ENCODE measurements at regions not wholly inside any gene's neighbourhood (a gene's known extent, or its start where the extent isn't known, plus 50 kb on each side); places are given as distances from the start of the nearest gene placed in this dataset.

GRCh38 chr5:23316060-23316591, 191.3 kb upstream of the PRDM9 start:
- H3K4me1 Mint-ChIP-seq: no peaks in the 10 kb centered on the region
- no peaks in the 10 kb centered on the region for H3K27me3 Mint-ChIP-seq
- no peak overlapping the region for H3K27ac Mint-ChIP-seq
- peaks cover 2 to 11% (median 7%) of the 10 kb centered on the region in 3 donors for H3K9me3 Mint-ChIP-seq
- H3K4me3 Mint-ChIP-seq: no peak overlapping the region
- H3K36me3 Mint-ChIP-seq: no peaks in the 10 kb centered on the region

- Mint-ChIP-seq H3K9me3 (peaks cover 2 to 13% (median 11%) of the 10 kb centered on the region in 3 donors), H3K36me3 (no peaks in the 10 kb centered on the region), H3K4me1 (no peaks in the 10 kb centered on the region), H3K27me3 (no peaks in the 10 kb centered on the region), H3K4me3 (no peak overlapping the region), H3K27ac (no peak overlapping the region)
Observed at GRCh38 chr5:23314827-23315226, 192.6 kb upstream of the PRDM9 start.

- peaks cover 0 to 7% (median 1%) of the 10 kb centered on the region in 3 donors for H3K9me3 Mint-ChIP-seq
- H3K36me3 Mint-ChIP-seq: peaks cover 2% of the 10 kb centered on the region
- H3K4me1 Mint-ChIP-seq: no peaks in the 10 kb centered on the region
- no peak overlapping the region for H3K27ac Mint-ChIP-seq
- no peak overlapping the region for H3K4me3 Mint-ChIP-seq
- no peaks in the 10 kb centered on the region for H3K27me3 Mint-ChIP-seq
Observed at GRCh38 chr5:23305055-23305454, 202.4 kb upstream of the PRDM9 start.

- Mint-ChIP-seq H3K27ac (no peak overlapping the region), H3K9me3 (peaks cover 0 to 7% (median 0%) of the 10 kb centered on the region in 3 donors), H3K27me3 (no peaks in the 10 kb centered on the region), H3K36me3 (peaks cover 2% of the 10 kb centered on the region), H3K4me3 (no peak overlapping the region), H3K4me1 (no peaks in the 10 kb centered on the region)
Observed at GRCh38 chr5:23303836-23304235, 203.6 kb upstream of the PRDM9 start.

DNA sequence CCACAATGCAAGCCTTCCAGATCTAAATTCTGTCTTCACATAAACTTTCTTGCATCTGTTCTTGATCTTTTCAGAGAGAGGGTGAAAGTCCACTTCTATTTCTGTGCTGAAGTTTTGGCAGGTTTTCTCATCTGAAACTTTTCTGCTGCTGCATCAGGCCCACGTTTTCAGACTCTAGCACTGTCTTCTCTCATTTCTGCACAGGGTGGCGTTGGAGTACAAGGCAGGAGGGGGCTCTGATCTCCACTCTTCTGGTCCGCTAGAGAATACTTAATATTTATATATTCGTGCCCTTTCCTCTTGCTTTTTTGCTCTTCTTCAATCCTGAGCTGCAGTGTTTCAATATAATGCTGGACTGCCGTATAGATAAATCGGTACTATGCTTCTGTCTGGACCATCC, 204.0 kb upstream of the PRDM9 start:
- H3K4me1 Mint-ChIP-seq: no peaks in the 10 kb centered on the region
- peaks cover 0 to 7% (median 0%) of the 10 kb centered on the region in 3 donors for H3K9me3 Mint-ChIP-seq
- no peak overlapping the region for H3K27ac Mint-ChIP-seq
- no peaks in the 10 kb centered on the region for H3K27me3 Mint-ChIP-seq
- no peak overlapping the region for H3K4me3 Mint-ChIP-seq
- peaks cover 2% of the 10 kb centered on the region for H3K36me3 Mint-ChIP-seq

GRCh38 chr5:23302438-23302837, 205.0 kb upstream of the PRDM9 start:
- H3K9me3 Mint-ChIP-seq: peaks cover 0 to 7% (median 0%) of the 10 kb centered on the region in 3 donors
- H3K4me1 Mint-ChIP-seq: no peaks in the 10 kb centered on the region
- H3K27ac Mint-ChIP-seq: no peak overlapping the region
- H3K27me3 Mint-ChIP-seq: no peaks in the 10 kb centered on the region
- no peak overlapping the region for H3K4me3 Mint-ChIP-seq
- peaks cover 2% of the 10 kb centered on the region for H3K36me3 Mint-ChIP-seq

DNA sequence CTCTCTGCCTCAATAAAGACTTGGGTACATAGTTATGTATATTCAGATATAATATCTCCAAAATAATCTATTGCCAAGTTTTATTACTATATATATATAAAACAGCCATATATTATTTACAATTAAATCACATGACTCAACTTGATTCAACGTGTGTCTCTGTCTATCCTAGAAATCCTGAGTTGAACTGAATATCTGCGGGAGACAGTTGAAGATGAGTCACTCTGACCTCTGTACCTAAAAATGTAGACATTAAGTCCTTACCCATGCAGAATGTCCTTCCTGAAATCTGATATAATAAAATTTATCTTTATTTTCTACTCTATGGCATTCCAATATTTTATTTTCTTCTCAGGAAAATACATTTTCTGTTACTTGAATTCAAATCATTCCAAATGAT, 218.2 kb upstream of the PRDM9 start:
- no peaks in the 10 kb centered on the region for H3K36me3 Mint-ChIP-seq
- H3K27ac Mint-ChIP-seq: no peak overlapping the region
- H3K4me1 Mint-ChIP-seq: no peaks in the 10 kb centered on the region
- no peaks in the 10 kb centered on the region for H3K27me3 Mint-ChIP-seq
- H3K4me3 Mint-ChIP-seq: no peak overlapping the region
- peaks cover 1 to 8% (median 3%) of the 10 kb centered on the region in 3 donors for H3K9me3 Mint-ChIP-seq

GRCh38 chr5:23284656-23285055, 222.8 kb upstream of the PRDM9 start:
- no peak overlapping the region for H3K4me3 Mint-ChIP-seq
- no peak overlapping the region for H3K27ac Mint-ChIP-seq
- no peaks in the 10 kb centered on the region for H3K27me3 Mint-ChIP-seq
- no peaks in the 10 kb centered on the region for H3K36me3 Mint-ChIP-seq
- peaks cover 0 to 1% (median 0%) of the 10 kb centered on the region in 3 donors for H3K9me3 Mint-ChIP-seq
- H3K4me1 Mint-ChIP-seq: no peaks in the 10 kb centered on the region

DNA sequence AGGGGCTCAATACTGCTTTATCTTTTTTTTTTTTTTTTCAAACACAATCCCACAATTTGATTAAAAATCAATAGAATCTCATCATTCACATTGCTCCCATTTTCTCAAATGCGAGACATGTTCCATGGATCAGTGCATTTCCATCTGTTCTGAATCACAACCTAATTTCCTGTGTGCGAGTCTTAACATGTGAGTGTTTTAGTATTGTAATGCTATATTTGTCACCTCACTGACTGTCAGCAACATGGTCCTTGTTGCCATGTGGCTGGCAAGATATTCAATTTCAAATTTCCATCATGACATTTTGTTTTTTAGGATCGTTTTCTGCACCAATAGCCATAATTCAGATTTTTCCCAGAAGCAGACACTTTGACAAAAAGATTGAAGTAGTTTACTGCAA, 233.2 kb upstream of the PRDM9 start:
- Mint-ChIP-seq H3K4me1 (no peaks in the 10 kb centered on the region), H3K9me3 (no peaks in the 10 kb centered on the region), H3K36me3 (no peaks in the 10 kb centered on the region), H3K27me3 (no peaks in the 10 kb centered on the region), H3K4me3 (no peak overlapping the region), H3K27ac (no peak overlapping the region)

DNA sequence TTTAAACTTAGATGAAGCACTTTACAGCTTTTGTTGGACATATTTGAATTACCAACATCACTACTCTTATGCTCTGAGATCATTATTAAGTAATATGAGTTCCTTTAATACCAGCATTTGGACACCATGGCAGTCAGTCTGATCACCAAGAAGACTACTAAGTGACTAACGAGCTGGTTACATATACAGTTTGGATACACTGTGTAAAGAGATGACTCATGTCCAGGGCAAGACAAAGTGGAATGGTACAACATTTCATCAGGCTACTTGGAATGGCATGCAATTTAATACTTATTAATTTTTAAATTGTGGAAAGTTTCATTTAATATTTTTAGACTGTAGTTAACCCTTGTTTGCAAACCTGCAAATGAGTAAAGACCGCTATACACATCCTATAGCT, 237.4 kb upstream of the PRDM9 start:
- H3K27me3 Mint-ChIP-seq: no peaks in the 10 kb centered on the region
- no peaks in the 10 kb centered on the region for H3K4me1 Mint-ChIP-seq
- H3K27ac Mint-ChIP-seq: no peak overlapping the region
- no peak overlapping the region for H3K4me3 Mint-ChIP-seq
- H3K9me3 Mint-ChIP-seq: peaks cover 0 to 2% (median 0%) of the 10 kb centered on the region in 3 donors
- H3K36me3 Mint-ChIP-seq: no peaks in the 10 kb centered on the region

DNA sequence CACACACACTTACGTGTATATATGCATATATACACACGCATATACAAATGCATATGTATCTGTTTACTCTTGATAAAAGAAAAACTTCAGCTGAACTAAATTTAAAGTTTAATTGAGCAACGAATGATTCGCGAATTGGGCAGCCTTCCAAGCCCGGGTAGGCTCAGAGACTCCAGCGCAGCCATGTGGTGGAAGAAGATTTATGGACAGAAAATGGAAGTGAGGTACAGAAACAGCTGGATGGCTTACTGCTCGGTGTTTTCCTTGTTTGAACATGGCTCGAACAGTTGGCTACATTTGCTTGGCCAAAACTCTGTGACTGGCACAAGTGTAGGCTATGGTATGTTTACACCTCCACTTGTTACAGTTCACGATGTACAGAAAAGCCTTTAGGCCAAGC, 239.3 kb upstream of the PRDM9 start:
- Mint-ChIP-seq H3K4me3 (no peak overlapping the region), H3K27ac (no peak overlapping the region), H3K27me3 (no peaks in the 10 kb centered on the region), H3K4me1 (no peaks in the 10 kb centered on the region), H3K36me3 (no peaks in the 10 kb centered on the region), H3K9me3 (peaks cover 0 to 2% (median 0%) of the 10 kb centered on the region in 3 donors)

DNA sequence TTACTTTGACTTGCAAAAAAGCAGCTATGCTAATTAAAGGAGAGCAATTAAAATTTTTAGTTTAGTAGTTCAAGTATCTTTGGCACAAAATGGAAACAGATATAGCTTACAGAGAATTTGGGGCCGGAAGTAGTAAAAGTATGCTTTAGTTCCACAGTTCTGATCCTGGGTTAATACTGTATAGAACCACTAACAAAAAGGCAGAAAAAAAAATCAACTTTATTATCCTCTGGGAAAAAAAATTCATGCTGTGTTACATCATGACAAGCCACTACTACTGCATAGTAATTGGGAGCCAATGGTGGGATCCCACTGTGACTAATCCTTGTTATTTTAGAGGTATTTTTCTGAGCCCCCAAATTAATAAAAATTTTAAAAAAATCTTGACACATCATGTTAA, 246.8 kb upstream of the PRDM9 start:
- H3K4me1 Mint-ChIP-seq: no peaks in the 10 kb centered on the region
- H3K27ac Mint-ChIP-seq: no peak overlapping the region
- H3K4me3 Mint-ChIP-seq: no peak overlapping the region
- peaks cover 0 to 7% (median 1%) of the 10 kb centered on the region in 3 donors for H3K9me3 Mint-ChIP-seq
- H3K36me3 Mint-ChIP-seq: no peaks in the 10 kb centered on the region
- no peaks in the 10 kb centered on the region for H3K27me3 Mint-ChIP-seq

DNA sequence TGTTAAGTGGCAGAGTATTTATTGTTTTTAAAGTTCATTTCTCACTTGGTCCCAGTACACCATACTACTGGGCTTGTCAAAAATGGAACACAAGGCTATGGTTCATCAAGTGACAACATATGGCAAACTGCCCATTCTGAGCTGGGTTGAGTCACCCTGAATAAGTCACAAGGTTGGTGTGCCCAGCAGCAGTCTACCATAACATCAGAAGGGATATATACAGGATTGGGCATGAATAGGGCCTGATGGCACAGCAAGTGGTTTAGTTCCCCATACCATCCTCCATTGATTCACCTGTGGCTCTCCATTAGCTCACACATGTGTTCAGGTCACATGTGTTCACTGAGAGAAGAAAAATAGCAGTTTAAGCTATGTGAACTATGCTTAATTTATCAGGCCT, 249.8 kb upstream of the PRDM9 start:
- H3K27me3 Mint-ChIP-seq: no peaks in the 10 kb centered on the region
- no peak overlapping the region for H3K4me3 Mint-ChIP-seq
- H3K27ac Mint-ChIP-seq: no peak overlapping the region
- peaks cover 0 to 7% (median 3%) of the 10 kb centered on the region in 3 donors for H3K9me3 Mint-ChIP-seq
- no peaks in the 10 kb centered on the region for H3K36me3 Mint-ChIP-seq
- no peaks in the 10 kb centered on the region for H3K4me1 Mint-ChIP-seq

DNA sequence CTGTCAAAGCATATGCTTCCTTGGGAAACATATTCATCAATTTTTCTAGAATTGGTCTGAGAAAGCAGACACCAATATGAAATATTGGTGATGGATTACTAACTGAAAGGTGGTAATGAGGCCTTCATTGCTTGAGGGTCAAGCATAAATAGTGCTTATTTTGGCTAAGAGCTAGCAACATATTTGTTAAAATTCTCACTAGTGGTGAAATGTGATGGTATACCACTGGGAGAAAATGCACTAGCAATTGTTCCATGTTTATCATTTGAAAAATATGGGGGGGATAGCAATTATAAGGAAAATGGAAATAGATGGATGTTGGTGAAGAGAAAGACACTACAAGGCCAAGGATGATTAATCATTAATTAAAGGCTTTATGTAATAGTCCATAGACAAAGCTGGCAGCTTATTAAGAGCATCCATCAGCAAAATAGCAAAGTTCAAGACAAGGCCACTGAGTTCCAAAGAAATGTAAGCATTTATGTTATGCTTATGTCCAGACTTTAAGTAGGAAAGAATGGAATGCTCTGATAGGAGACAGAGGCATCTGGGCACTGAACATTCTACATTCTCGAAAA, 253.7 kb upstream of the PRDM9 start:
- no peaks in the 10 kb centered on the region for H3K4me1 Mint-ChIP-seq
- H3K27me3 Mint-ChIP-seq: no peaks in the 10 kb centered on the region
- no peak overlapping the region for H3K4me3 Mint-ChIP-seq
- H3K36me3 Mint-ChIP-seq: no peaks in the 10 kb centered on the region
- peaks cover 0 to 2% (median 0%) of the 10 kb centered on the region in 3 donors for H3K9me3 Mint-ChIP-seq
- H3K27ac Mint-ChIP-seq: no peak overlapping the region

- H3K36me3 Mint-ChIP-seq: peaks cover 1% of the 10 kb centered on the region
- H3K4me1 Mint-ChIP-seq: no peaks in the 10 kb centered on the region
- H3K4me3 Mint-ChIP-seq: no peak overlapping the region
- H3K9me3 Mint-ChIP-seq: peaks cover 0 to 5% (median 0%) of the 10 kb centered on the region in 3 donors
- H3K27me3 Mint-ChIP-seq: no peaks in the 10 kb centered on the region
- H3K27ac Mint-ChIP-seq: no peak overlapping the region
Observed at GRCh38 chr5:23242891-23243290, 264.5 kb upstream of the PRDM9 start.

DNA sequence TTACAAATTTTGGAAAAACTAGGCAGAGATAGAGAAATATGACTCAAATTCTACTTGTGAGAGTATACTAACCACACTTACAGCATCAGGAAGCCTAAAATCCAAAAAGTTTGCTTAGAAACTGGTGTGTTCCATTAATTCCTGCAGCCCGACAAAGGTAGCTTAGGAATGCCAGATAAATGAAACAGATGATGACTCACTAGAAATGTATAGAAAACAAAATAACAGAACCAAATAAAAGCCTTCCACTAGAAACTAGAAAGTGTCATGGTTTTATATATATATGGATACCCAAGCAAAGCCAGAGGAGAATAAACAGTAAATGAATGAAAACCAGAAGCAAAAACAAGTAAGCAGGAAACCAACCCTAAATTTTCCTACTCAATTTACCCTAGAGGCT, 272.2 kb upstream of the PRDM9 start:
- no peak overlapping the region for H3K4me3 Mint-ChIP-seq
- H3K9me3 Mint-ChIP-seq: peaks cover 2 to 15% (median 2%) of the 10 kb centered on the region in 3 donors
- no peaks in the 10 kb centered on the region for H3K27me3 Mint-ChIP-seq
- H3K36me3 Mint-ChIP-seq: peaks cover 1% of the 10 kb centered on the region
- no peak overlapping the region for H3K27ac Mint-ChIP-seq
- H3K4me1 Mint-ChIP-seq: no peaks in the 10 kb centered on the region
